GM03348 (cell line): ENCODE measurements at regions not wholly inside any gene's neighbourhood (a gene's known extent, or its start where the extent isn't known, plus 50 kb on each side); places are given as distances from the start of the nearest gene placed in this dataset.

ENCODE experiments used
- DNase-seq: peaks from one replicate; pipeline ENCODE4 v3.0.0; 2012; ENCODE audit warnings: low spot score

DNA sequence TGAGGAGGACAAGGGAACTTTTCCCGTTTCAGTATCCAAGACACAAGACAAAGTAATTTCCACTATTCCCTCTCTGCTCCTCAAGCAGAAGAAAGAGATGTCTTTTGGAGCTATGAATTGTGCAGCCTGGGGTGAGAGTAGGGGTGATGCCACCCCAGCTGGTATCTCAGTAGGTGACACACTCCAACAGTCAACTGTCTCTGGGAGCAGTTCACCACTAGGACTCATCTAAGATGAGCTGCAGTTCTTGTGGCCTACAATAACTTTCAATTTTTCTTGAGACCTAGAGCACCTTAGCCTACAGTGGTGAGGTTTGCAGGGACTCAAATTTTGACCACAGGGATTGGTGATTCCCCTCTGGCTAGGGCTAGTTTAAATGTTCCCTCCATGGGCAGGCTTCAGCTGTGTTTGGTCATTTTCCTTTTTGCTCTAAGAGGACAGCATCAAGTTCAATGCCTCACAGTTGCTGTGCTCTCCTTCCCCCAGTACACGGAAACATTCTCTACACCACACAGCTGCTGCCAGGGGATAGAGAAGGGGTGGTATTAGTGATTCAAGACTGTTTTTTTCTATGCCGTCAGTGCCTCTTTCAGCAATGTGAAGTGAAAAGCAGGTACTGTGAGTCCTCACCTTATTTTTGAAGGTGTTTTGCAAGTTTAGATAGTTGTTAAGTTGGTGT is 278.6 kb upstream of the RORB start:
- no peak for DNase-seq

DNA sequence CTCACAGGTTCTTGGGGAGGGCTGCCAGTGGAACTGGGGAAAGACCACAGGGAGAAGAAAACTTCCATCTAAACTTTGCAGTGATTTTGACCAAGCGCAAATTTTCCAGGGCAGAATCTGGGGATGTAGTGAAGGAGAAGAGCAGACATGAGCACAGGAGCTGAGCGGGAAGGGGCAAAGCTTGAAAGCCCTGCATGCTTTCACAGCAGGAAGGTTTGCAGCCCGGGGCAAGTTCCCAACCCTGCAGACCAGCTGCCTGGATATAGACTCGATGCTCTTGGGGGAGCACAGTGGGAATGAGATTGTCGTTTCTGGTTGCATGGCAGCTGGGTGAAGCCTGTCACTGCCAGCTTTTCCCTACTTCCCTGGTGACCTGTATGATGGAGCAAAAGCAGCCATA is 276.8 kb upstream of the RORB start:
- DNase-seq = no peak

DNA sequence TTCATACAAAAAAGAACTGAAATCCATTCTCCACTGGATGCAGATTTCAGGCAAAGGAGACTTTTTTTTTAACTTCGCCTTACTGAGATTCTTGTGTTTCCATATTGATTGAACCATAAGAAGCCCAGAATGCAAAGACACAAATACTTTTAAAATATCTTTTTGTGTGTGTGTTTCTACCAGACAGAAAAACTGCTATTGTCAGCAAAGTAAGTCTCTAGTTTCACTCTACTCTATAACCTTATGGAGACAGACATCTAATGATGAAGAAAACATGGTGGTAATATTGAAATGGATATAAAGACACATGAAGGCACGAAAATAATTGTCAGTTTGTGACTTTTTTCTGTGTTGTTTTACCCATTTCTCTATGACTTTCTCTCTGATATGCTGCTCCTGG is 260.3 kb upstream of the RORB start:
- DNase-seq = no peak

DNA sequence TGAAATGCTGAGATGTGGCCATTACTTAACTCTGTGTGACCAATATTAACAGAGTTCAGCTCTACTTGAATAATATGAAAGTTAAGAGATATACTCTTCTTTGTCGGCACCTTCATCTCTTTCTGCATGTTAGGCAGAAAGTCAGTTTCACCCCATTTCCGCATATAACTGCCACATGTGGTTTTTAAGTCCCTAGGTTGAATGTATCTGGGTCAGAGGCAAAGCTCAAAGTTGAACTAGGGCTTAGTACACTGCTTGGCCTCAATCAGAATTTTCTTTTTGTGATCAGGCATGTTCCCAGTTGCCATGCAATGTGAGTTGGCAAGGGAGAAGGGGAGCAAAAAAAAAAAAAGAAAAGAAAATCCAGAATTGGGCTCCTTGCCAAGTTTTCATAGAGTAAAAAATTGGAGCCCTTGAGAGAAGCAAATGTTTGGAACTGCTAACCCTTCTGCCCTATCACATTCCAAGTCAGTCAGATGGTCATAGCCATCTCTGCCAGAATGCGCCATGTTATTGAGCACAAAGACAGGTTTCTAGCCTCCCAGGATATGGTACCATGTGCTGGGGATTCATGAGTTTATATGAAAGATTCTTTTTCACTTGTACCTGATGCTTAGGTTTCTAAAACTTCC is 251.2 kb upstream of the RORB start:
- no peak for DNase-seq

DNA sequence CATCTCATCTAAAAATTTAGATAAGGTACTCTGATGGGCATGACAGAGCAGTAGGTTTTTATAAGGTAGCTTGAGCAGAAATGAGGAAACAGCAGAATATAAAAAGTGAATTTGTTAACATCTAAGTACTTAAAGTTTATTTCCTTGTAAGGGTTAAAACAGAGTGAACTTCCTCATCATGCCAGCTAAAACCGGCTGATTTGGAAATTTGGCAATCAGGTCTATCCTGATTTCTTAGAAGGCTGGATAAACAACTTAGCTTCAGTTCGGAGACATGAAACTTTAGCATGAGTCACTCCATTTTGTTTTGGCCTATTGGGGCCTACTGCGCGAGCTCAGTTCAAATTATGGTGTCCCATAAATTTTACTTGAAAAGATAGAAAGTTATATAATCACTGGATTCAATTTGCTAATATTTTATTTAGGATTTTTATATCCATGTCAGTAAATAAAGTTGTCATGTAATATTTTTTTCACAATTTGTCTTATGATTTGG is 241.6 kb upstream of the RORB start:
- no peak for DNase-seq

DNA sequence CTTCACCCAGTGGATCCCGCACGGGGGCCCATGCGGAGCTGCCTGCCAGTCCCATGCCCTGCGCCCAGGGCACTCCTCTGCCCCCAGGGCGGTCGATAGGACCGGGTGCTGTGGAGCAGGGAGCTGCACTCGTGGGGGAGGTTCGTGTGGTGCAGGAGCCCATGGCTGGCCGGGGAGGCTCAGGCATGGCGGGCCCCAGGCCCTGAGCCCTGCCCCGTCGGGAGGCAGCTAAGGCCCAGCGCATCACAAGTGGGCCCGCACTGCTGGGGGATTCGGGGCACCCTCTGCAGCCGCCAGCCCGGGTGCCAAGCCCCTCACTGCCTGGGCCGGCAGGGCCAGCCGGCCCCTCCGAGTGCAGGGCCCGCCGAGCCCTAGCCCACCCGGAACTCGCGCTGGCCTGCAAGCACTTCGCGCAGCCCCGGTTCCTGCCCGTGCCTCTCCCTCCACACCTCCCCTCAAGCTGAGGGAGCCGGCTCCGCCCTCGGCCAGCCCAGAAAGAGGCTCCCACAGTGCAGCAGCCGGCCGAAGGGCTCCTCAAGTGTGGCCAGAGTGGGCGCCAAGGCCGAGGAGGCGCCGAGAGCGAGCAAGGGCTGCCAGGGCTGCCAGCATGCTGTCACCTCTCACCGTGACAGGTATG is 221.1 kb upstream of the RORB start:
- DNase-seq = no peak

DNA sequence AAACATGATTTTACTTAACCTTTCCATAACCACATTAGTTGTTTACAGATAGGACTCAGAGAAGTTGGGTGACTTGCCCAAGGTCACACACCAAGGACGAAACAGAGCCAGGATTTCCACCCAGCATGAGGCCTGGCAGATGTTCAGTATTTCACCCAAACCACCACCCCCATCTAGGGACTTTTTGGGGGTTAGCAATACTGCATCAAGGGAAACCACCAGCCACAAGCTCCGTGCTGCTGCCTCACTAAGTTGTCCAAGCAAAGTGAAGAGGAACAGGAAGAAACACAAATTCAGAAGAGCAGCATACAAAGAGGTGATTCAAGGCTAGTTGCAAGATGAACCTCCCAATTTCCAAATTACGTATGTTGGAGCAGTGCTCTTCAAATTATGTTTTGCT is 219.6 kb upstream of the RORB start:
- DNase-seq = no peak

DNA sequence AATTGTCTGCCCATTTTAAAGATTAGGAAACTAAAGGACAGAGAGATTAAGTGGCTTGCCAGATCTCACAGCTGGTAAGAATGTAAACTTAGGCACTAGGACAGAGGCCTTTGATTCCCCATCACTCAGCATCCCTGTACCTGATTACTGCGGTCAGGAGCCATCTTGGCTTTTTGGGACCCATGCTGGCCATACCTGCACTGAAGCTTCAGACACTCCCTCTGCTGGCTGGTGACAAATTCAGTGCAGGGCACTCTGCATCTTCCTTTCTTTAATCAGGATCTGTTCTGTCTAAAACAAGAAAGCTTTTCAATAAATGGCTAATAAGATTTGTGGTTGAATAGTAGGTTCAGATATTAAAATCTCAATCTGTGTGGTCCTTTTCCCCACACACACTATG is 215.5 kb upstream of the RORB start:
- no peak for DNase-seq

DNA sequence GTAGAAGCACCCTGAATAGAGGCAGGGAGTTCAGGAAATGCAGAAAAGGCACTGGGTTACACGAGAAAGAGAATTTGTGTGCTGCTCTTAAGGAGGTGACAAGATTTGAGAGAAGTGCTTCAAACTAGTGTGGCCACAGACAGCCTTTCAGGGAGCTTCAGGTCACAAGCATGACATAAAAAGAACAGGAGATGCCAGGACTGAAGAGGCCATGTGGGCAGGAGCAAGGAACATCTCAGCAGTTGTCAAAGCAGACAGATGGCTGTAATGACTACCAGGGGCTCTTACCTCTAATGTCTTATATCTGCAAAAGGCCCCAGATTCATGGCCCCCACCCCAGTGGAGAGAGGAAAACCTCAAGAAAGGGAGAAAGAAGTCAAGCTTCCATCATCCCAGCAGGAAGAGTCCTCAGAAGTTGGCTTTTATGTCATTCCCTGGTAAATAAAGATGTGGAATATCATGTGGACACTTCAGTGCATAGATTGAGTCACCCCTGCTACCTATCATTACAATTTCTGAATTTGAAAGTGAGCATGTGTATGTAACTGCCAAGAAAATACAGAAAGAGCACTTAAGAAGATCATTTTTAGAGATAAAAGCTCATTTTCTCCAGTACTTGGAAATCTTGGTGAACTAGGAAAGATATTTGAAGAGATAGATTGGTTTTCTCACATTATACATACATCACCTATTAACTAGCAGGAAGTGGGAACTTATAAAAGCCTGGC is 214.4 kb upstream of the RORB start:
- no peak for DNase-seq

DNA sequence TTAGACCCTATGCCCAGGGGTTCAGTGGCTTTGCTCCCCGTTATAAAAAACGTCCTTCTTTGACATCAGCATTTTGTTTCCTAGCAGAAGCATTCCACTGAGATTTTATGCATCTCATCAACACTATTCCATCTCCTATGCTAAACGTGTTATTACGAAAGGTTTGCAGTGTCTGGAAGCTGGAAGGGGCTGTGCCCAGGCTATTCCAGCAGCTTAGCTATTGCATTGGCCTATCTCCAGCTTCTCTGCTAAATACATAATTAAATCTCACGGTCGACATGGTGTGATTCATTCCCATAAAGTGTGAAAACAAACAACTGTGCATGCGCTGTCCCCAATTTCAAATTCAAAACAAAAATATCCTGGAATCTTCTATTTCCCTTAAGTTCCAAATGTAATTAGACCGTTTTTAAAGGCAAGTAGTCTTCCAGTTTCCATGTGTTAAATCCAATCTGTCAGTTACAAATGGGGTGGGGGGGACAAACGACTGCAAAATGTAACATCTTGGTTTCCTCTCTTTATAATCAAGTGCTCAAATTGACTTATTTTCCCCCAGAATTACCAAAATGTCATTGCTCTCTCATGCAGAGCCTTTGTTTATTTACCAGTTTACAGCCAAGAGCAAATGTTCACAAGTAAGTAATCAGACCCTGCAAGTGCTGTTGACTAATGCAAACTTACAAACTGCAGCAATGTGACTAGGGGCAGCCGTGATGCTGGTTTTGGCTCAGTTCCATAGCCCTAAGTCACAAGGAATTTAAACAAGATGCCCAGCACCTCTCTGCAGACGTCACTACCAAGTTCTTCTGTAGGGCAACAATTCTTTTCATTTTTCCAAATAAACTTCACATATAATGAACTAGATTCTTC is 212.3 kb upstream of the RORB start:
- DNase-seq = no peak

DNA sequence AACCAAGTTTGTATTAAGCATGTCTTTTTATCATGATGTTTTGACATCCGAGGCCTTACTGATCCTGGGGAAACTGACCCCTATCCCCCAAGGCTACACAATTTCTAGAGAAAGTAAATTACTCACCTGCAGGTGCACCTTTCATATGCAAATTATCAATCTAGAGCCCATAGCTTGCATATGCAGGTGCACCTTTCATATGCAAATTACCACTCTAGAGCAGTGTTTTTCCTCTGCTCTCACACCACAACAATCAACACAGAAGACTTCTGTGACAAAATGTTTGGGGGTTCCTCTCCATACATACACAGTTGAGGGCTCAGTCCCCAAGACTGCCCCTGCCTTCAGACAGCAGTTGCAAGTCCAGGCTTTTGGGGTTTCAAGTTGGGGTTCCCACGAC is 203.7 kb upstream of the RORB start:
- DNase-seq = no peak

DNA sequence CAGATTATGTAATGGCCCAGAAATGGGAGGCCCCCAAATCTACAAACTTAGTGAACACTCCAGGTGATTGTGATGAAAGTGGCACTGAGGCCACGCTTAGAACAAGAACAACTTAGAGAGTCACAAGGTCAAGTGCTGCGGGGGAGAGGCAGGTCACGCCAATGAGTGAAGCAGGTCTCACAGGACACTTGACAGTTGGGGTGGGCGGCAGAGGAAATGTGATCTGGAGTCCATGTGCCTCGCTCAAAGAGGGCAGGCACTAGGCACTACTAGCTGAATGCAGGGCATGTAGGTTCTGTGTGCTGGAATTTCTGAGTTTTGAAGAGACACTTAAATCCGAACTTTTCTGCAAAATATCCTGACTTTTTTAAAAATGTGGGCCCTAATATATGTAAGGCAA is 193.2 kb upstream of the RORB start:
- DNase-seq = no peak

DNA sequence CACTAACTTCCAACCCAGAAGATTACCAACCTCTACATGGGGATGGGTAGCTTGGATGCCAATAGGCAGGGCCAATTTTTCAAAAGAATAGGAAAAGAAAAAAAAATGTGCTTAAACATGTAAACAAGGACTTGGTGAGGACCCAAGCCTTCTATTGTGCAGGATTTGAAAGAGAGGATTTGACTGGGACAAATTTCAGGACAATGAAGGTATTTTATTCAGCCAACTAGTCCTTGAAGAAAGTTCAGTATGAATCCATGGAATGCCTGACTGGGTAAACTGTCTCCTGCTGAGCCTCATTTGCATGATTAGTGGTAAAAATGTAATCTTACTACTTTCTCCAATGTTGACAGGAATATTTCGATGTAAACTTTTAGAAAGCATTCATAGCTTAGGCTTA is 192.5 kb upstream of the RORB start:
- no peak for DNase-seq

DNA sequence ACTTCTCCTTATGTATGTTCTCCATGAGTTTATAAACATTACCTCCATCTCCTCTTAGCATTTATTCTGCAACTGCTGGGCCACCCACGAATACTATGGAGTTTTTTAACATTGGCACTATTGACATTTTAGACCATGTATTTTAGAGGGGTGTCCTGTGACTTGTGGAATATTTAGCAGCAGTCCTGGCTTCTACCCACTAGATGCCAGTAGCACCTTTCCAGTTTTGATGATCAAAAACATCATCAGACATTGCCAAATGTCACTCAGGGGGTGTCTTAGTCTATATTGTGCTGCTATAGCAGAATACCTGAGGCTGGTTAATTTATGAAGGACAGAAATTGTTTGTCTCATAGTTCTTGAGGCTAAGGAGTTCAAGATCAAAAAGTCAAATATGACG is 187.5 kb upstream of the RORB start:
- no peak for DNase-seq

DNA sequence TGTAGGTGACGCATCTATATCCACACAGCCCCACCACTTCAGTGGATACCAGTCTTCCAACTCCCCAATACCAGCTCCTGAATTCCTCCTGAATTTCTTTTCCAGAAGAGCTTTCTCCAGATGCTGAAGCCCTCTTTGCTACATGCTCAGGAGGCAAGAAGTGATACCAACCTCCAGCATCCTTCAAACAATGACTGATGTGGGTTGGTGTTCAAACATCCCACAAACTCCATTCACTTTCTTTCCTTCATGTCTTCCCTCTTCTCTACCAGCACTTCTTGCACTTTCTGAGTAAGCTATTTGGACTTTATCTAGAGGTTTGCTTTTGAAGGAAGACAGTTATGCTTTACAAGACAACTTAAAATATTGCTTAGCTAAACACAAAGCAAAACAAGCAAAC is 179.9 kb upstream of the RORB start:
- DNase-seq = no peak

DNA sequence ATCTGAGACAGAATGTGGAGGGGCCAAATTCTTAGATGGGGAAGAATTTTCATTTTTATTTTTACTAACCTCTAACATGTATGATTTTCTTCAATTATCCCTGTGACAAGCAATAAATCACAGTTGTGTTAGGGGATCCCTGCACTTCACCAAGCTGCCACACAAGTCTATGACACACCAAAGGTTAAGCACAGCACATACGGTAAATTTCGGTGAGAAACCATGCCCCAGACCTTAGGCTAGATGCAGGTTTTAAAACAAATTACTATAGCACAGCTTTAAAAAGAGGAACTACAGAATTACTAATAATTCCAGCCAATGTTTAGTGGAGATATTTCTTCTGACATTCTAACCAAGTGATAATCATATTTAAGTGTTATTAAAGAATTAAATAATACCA is 175.7 kb upstream of the RORB start:
- no peak for DNase-seq

DNA sequence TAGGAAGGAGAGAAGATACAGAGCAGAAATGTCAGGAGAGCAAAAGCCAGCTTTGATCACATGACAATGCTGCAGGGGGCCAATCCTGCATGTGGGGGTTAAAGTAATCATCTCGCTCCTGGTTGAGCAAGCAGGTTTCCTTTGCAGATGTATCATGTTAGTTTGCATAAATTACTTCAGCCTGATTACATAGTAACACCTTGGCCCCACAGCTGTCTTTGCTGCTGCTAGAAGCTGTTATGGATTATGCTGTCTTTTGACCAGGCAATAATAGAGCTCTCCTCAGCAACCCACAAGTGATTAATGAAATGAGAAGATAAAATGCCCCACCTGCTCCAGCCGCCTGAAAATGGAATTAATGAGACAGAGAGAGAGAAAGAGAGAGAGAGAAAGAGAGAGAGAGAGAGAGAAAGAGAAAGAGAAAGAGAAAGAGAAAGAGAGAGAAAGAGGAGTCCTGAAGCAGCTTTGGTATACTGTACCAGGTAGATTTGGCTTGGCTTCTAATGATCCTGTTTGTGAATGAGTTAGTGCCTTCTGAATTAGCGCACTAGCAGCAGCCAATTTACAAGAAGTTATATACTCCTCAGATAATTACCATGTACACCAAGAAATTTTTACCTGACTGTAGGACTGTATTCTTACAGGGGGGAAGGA is 174.3 kb upstream of the RORB start:
- DNase-seq = no peak

DNA sequence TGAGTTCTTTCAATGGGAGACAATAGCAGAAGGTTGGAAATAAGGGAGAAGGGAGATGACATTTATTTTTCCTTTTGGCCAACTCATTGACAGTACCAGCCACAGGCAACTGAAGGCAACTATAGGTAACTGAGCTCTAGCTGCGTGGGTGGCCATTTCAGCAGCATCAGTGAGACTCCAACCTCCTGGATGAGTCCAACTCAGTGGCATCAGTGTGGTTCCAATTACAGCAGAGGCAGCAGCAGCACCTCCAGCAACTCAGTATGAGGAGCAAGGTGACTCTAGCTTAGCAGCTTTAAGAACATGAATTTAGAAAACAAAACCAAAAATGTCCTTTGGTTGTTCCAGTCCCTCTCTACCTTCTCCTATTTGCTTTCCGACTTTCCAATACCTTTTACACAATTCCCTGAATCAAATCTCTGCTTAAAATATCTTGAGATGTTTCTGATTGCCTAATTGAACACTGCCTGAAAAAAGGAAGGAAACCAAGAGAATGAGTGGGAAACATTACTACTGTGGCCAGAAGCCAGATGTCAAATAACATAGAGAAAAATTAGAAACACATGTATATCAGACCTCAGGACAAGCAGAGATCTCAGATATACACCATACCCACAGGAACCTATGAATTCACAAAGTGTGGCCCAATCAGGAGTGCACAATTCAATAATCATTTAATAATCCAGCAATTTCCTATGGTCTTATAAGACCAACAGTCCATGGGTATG is 166.5 kb upstream of the RORB start:
- DNase-seq = no peak

DNA sequence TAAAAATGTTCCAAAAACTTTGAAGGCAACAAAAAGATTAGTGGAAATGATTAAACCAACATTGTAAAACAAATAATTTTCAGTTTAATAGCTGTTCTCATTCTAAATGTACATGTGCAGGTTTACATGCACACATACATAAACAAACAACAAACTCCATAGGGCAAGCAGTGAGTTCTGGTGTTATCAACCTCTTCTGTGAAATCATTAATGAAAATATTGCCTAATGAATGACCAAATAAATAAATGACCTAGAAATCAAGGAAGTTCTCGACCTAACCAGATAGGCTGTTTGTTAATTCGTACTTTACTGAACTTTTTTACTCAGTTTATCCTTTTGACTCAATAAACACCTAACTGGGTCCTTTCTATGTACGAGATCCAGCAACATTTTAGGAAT is 165.5 kb upstream of the RORB start:
- DNase-seq = no peak

DNA sequence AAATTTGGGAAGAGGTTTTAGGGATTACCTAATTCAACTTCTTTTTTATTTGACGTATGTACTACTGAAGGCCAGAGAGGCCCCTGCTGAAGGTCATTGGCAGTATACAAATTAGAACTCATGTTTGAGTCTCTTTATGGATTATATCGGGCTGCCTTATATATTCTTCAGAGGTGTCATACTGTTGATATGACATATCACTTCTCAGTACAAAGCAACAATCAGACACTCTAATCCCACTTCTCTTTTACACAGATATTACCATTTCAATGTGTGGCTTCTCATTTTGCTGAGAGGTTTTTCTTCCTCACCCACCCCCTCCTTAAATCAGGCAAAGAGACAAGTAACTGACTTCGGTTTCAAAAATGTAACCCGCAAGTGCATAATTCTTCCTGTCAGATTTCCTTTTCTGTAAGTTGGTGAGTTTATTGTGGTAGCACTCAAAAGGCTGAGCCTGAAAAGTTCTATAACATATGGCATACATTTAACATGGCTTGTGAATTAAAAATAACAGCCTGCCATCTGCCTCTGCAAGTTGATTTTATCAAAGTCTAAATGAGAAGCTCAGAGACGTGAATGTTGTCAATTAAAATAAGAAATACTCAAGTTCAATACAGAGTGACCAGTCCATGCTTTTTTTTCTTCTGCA is 163.6 kb upstream of the RORB start:
- DNase-seq = no peak
